ENCODE measurements at regions not wholly inside any gene's neighbourhood (a gene's known extent, or its start where the extent isn't known, plus 50 kb on each side); places are given as distances from the start of the nearest gene placed in this dataset.

GRCh38 chr4:30617836-30618235 lies 102.3 kb upstream of the PCDH7 start:
- DNase-seq (ENCODE audit: extremely low spot score) = no peak
- CTCF ChIA-PET = no interaction called here
- POLR2A ChIA-PET = no interaction called here
- no peak for TF ChIP-seq CTCF (IDR thresholded peaks at IDR 0.05; ENCODE audit: control extremely low read depth, extremely low read depth, low read depth, missing control alignments)

- no peak for TF ChIP-seq CTCF (IDR thresholded peaks at IDR 0.05; ENCODE audit: control extremely low read depth, extremely low read depth, low read depth, missing control alignments)
- ChIA-PET CTCF (no interaction called here), POLR2A (no interaction called here)
- no peak for DNase-seq (ENCODE audit: extremely low spot score)
These were observed 100.5 kb upstream of the PCDH7 start for GRCh38 chr4:30619679-30620078.

- CTCF ChIA-PET = no interaction called here
- TF ChIP-seq CTCF (IDR thresholded peaks at IDR 0.05; ENCODE audit: control extremely low read depth, extremely low read depth, low read depth, missing control alignments) = no peak
- DNase-seq (ENCODE audit: extremely low spot score) = no peak
- POLR2A ChIA-PET = no interaction called here
These were observed 99.5 kb upstream of the PCDH7 start for GRCh38 chr4:30620711-30621110.

GRCh38 chr4:30630431-30630830 lies 89.7 kb upstream of the PCDH7 start:
- DNase-seq (ENCODE audit: extremely low spot score) = no peak
- CTCF ChIA-PET = no interaction called here
- TF ChIP-seq CTCF (IDR thresholded peaks at IDR 0.05; ENCODE audit: control extremely low read depth, extremely low read depth, low read depth, missing control alignments) = no peak
- POLR2A ChIA-PET = no interaction called here

- ChIA-PET POLR2A (no interaction called here), CTCF (no interaction called here)
- no peak for DNase-seq (ENCODE audit: extremely low spot score)
- no peak for TF ChIP-seq CTCF (IDR thresholded peaks at IDR 0.05; ENCODE audit: control extremely low read depth, extremely low read depth, low read depth, missing control alignments)
These were observed 87.4 kb upstream of the PCDH7 start for GRCh38 chr4:30632751-30633150.

GRCh38 chr4:30641345-30641744 lies 78.8 kb upstream of the PCDH7 start:
- no peak for DNase-seq (ENCODE audit: extremely low spot score)
- POLR2A ChIA-PET = no interaction called here
- CTCF ChIA-PET = interaction anchor here (1.5 kb wide), 1 partner anchor 33 kb away, joined by 4 read pairs; no protein-coding TSS in a partner anchor
- no peak for TF ChIP-seq CTCF (IDR thresholded peaks at IDR 0.05; ENCODE audit: control extremely low read depth, extremely low read depth, low read depth, missing control alignments)

- CTCF ChIA-PET = no interaction called here
- no peak for DNase-seq (ENCODE audit: extremely low spot score)
- TF ChIP-seq CTCF (IDR thresholded peaks at IDR 0.05; ENCODE audit: control extremely low read depth, extremely low read depth, low read depth, missing control alignments) = no peak
- POLR2A ChIA-PET = no interaction called here
These were observed 77.6 kb upstream of the PCDH7 start for GRCh38 chr4:30642567-30642966.

Measured in GM10248 (cell line).